Esophagus muscularis mucosa (tissue), 4 donors: ENCODE measurements at regions not wholly inside any gene's neighbourhood (a gene's known extent, or its start where the extent isn't known, plus 50 kb on each side); places are given as distances from the start of the nearest gene placed in this dataset.
"Not testable (repeated sequence)": the region's sequence is repeated elsewhere in the genome, so short reads cannot be mapped to it uniquely, and the experiment has no call there.

Source experiments
- DNase-seq: peaks from one replicate; pipeline ENCODE4 v3.0.0-alpha.2; 2017; ENCODE audit errors: extremely low spot score
- H3K27ac ChIP-seq, 4 donors: fragments of 200-600 bp; sonication (generic); replicated peaks in 1 of 4; 1 replicate in 3 of 4; 2 replicates in 1 of 4; pipeline ENCODE4 v1.5.1; 2016 to 2019; ENCODE audit warnings: mild to moderate bottlenecking in 1 of 4
- H3K27me3 ChIP-seq, 4 donors: fragments of 200-600 bp; sonication (generic); one replicate each; pipeline versions ENCODE4 v1.5.1 to v1.6.0; 2016 to 2019
- H3K36me3 ChIP-seq, 4 donors: fragments of 200-600 bp; sonication (generic); one replicate each; pipeline ENCODE4 v1.5.1; 2016 to 2019
- H3K4me1 ChIP-seq, 4 donors: fragments of 200-600 bp; sonication (generic); one replicate each; pipeline ENCODE4 v1.5.1; 2016 to 2019
- H3K4me3 ChIP-seq, 4 donors: fragments of 200-600 bp; sonication (generic); 1 replicate in 2 of 4; 2 replicates in 2 of 4; pipeline ENCODE4 v1.5.1; 2016 to 2019; ENCODE audit warnings: mild to moderate bottlenecking in 4 of 4, moderate library complexity in 1 of 4
- H3K9me3 ChIP-seq, 4 donors: fragments of 200-600 bp; sonication (generic); 1 replicate in 3 of 4; 2 replicates in 1 of 4; pipeline ENCODE4 v1.5.1; 2016 to 2019
- CTCF ChIP-seq, 3 experiments: fragments of 200-600 bp in 2 of 3; fragments of 450-650 bp in 1 of 3; sonication (generic) in 2 of 3; IDR thresholded peaks; one replicate each; pipeline ENCODE4 v1.5.1; 2017 to 2019; ENCODE audit warnings: antibody characterized with exemption in 3 of 3, mild to moderate bottlenecking in 2 of 3, moderate library complexity in 1 of 3
- EP300 ChIP-seq: sonication (generic); formaldehyde crosslinking; IDR thresholded peaks from one replicate; pipeline ENCODE4 v1.6.1; 2017; ENCODE audit warnings: antibody characterized with exemption
- POLR2A ChIP-seq: fragments of 450-650 bp; IDR thresholded peaks from one replicate; pipeline ENCODE4 v1.6.1; 2017; ENCODE audit warnings: antibody characterized with exemption, moderate library complexity, mild to moderate bottlenecking, low read depth
- POLR2AphosphoS5 ChIP-seq, 2 donors: sonication (generic); formaldehyde crosslinking; IDR thresholded peaks; one replicate each; pipeline ENCODE4 v1.6.1; 2017; ENCODE audit warnings: antibody characterized with exemption in 2 of 2
- WGBS: methylation state at CpG from one replicate; pipeline ENCODE4 v1.1.5; 2018; 5-methylcytosine and 5-hydroxymethylcytosine counted together
- intact Hi-C: fragments of 100-400 bp; cut with DNase I; formaldehyde crosslinking; loops from one replicate; pipeline ENCODE4 v1.15.1; 2023

- Histone ChIP-seq H3K9me3 (no peaks in the 10 kb centered on the region), H3K27ac (no peak overlapping the region), H3K27me3 (no peaks in the 10 kb centered on the region), H3K4me1 (no peaks in the 10 kb centered on the region), H3K4me3 (no peak overlapping the region), H3K36me3 (no peaks in the 10 kb centered on the region)
- WGBS = 95% methylated on average over 5 of the region's 7 CpGs
- TF ChIP-seq POLR2AphosphoS5 (IDR thresholded peaks at IDR 0.05) (no peak), POLR2A (no peak), CTCF (IDR thresholded peaks at IDR 0.05) (no peak)
- no peak for DNase-seq
- intact Hi-C loops = no loop called here
These were observed 578.6 kb upstream of the RAB6C start for GRCh38 chr2:129400826-129401225.

- no peak for DNase-seq
- Histone ChIP-seq H3K27ac (no peak overlapping the region), H3K27me3 (no peaks in the 10 kb centered on the region), H3K9me3 (no peaks in the 10 kb centered on the region), H3K4me1 (no peaks in the 10 kb centered on the region), H3K4me3 (no peak overlapping the region), H3K36me3 (no peaks in the 10 kb centered on the region)
- WGBS = 69% methylated on average over 2 of the region's 2 CpGs
- intact Hi-C loops = no loop called here
- TF ChIP-seq CTCF (IDR thresholded peaks at IDR 0.05) (no peak), POLR2A (no peak), EP300 (no peak), POLR2AphosphoS5 (IDR thresholded peaks at IDR 0.05) (no peak)
These were observed 577.4 kb upstream of the RAB6C start for GRCh38 chr2:129402076-129402475.

- H3K27ac ChIP-seq = no peak overlapping the region
- 60% methylated on average over 2 of the region's 2 CpGs for WGBS
- intact Hi-C loops = no loop called here
- H3K27me3 ChIP-seq = no peaks in the 10 kb centered on the region
- H3K4me3 ChIP-seq = no peak overlapping the region
- no peaks in the 10 kb centered on the region for H3K4me1 ChIP-seq
- peaks cover 0 to 7% (median 3%) of the 10 kb centered on the region in 4 donors for H3K9me3 ChIP-seq
- no peak for TF ChIP-seq POLR2A
- no peak for TF ChIP-seq EP300
- no peak for TF ChIP-seq POLR2AphosphoS5 (IDR thresholded peaks at IDR 0.05)
- no peak for TF ChIP-seq CTCF (IDR thresholded peaks at IDR 0.05)
- no peak for DNase-seq
- no peaks in the 10 kb centered on the region for H3K36me3 ChIP-seq
These were observed 575.3 kb upstream of the RAB6C start for GRCh38 chr2:129404000-129404685.

GRCh38 chr2:129408570-129408969, 570.9 kb upstream of the RAB6C start:
- H3K4me3 ChIP-seq = no peak overlapping the region
- no peaks in the 10 kb centered on the region for H3K4me1 ChIP-seq
- DNase-seq = no peak
- WGBS = 97% methylated on average over 1 of the region's 1 CpG
- TF ChIP-seq EP300 (no peak), POLR2A (no peak), CTCF (IDR thresholded peaks at IDR 0.05) (no peak), POLR2AphosphoS5 (IDR thresholded peaks at IDR 0.05) (no peak)
- H3K36me3 ChIP-seq = no peaks in the 10 kb centered on the region
- intact Hi-C loops = no loop called here
- no peak overlapping the region for H3K27ac ChIP-seq
- H3K27me3 ChIP-seq = no peaks in the 10 kb centered on the region
- H3K9me3 ChIP-seq = peaks cover 0 to 7% (median 3%) of the 10 kb centered on the region in 4 donors

GRCh38 chr2:129417041-129417440, 562.4 kb upstream of the RAB6C start:
- H3K27me3 ChIP-seq, H3K27ac ChIP-seq, H3K4me1 ChIP-seq, H3K36me3 ChIP-seq, H3K4me3 ChIP-seq, intact Hi-C loops, DNase-seq, H3K9me3 ChIP-seq: not testable (repeated sequence)
- 95% methylated on average over 14 of the region's 24 CpGs for WGBS
